ENCODE measurements at regions not wholly inside any gene's neighbourhood (a gene's known extent, or its start where the extent isn't known, plus 50 kb on each side); places are given as distances from the start of the nearest gene placed in this dataset.

GRCh38 chr6:143585241-143585640 lies 73.7 kb upstream of the FUCA2 start:
- Histone ChIP-seq H3F3A (ENCODE audit: insufficient read depth) (no peaks in the 10 kb centered on the region), H2AFZ (ENCODE audit: low read depth, low read length, severe bottlenecking) (no peak overlapping the region), H3K27me3 (ENCODE audit: low read length) (no peaks in the 10 kb centered on the region), H3K9me2 (replicated peaks; ENCODE audit: insufficient read depth, low read length) (no peaks in the 10 kb centered on the region), H3K4me2 (ENCODE audit: low read depth, low read length, poor library complexity, severe bottlenecking) (no peak overlapping the region), H3K27ac (ENCODE audit: low read depth, low read length) (no peak overlapping the region), H3K36me3 (ENCODE audit: low read length) (no peaks in the 10 kb centered on the region), H3K9ac (ENCODE audit: low read length) (no peak overlapping the region), H4K20me1 (ENCODE audit: low read depth, low read length) (no peaks in the 10 kb centered on the region), H3K4me3 (ENCODE audit: insufficient read depth, low read length, poor library complexity, severe bottlenecking) (no peak overlapping the region), H3K79me2 (ENCODE audit: insufficient read depth, low read length) (no peaks in the 10 kb centered on the region), H3K9me3 (ENCODE audit: insufficient read depth, low read length) (no peaks in the 10 kb centered on the region)
- no peak for TF ChIP-seq CTCF (IDR thresholded peaks at IDR 0.05; ENCODE audit: insufficient read depth, low read length, poor library complexity, severe bottlenecking)
- no peak for TF ChIP-seq EZH2phosphoT487 (conservative IDR thresholded peaks at IDR 0.05; ENCODE audit: low read length)

- no peaks in the 10 kb centered on the region for H3K79me2 ChIP-seq (ENCODE audit: insufficient read depth, low read length)
- no peak overlapping the region for H3K27ac ChIP-seq (ENCODE audit: low read depth, low read length)
- H3K36me3 ChIP-seq (ENCODE audit: low read length): no peaks in the 10 kb centered on the region
- no peaks in the 10 kb centered on the region for H4K20me1 ChIP-seq (ENCODE audit: low read depth, low read length)
- H3K9me2 ChIP-seq (replicated peaks; ENCODE audit: insufficient read depth, low read length): no peaks in the 10 kb centered on the region
- TF ChIP-seq EZH2phosphoT487 (conservative IDR thresholded peaks at IDR 0.05; ENCODE audit: low read length) (no peak), CTCF (IDR thresholded peaks at IDR 0.05; ENCODE audit: insufficient read depth, low read length, poor library complexity, severe bottlenecking) (no peak)
- H3F3A ChIP-seq (ENCODE audit: insufficient read depth): no peaks in the 10 kb centered on the region
- H3K4me3 ChIP-seq (ENCODE audit: insufficient read depth, low read length, poor library complexity, severe bottlenecking): no peak overlapping the region
- no peak overlapping the region for H3K4me2 ChIP-seq (ENCODE audit: low read depth, low read length, poor library complexity, severe bottlenecking)
- H2AFZ ChIP-seq (ENCODE audit: low read depth, low read length, severe bottlenecking): no peak overlapping the region
- H3K9me3 ChIP-seq (ENCODE audit: insufficient read depth, low read length): no peaks in the 10 kb centered on the region
- no peaks in the 10 kb centered on the region for H3K27me3 ChIP-seq (ENCODE audit: low read length)
- H3K9ac ChIP-seq (ENCODE audit: low read length): no peak overlapping the region
These were observed 72.2 kb upstream of the FUCA2 start for GRCh38 chr6:143583542-143584327.

GRCh38 chr6:143581835-143582480 lies 70.4 kb upstream of the FUCA2 start:
- Histone ChIP-seq H3K4me2 (ENCODE audit: low read depth, low read length, poor library complexity, severe bottlenecking) (no peak overlapping the region), H3K79me2 (ENCODE audit: insufficient read depth, low read length) (no peaks in the 10 kb centered on the region), H3K9me3 (ENCODE audit: insufficient read depth, low read length) (no peaks in the 10 kb centered on the region), H3K27ac (ENCODE audit: low read depth, low read length) (no peak overlapping the region), H3K9me2 (replicated peaks; ENCODE audit: insufficient read depth, low read length) (no peaks in the 10 kb centered on the region), H3K36me3 (ENCODE audit: low read length) (no peaks in the 10 kb centered on the region), H3K9ac (ENCODE audit: low read length) (no peak overlapping the region), H3K4me3 (ENCODE audit: insufficient read depth, low read length, poor library complexity, severe bottlenecking) (no peak overlapping the region), H4K20me1 (ENCODE audit: low read depth, low read length) (no peaks in the 10 kb centered on the region), H3F3A (ENCODE audit: insufficient read depth) (no peaks in the 10 kb centered on the region), H2AFZ (ENCODE audit: low read depth, low read length, severe bottlenecking) (no peak overlapping the region), H3K27me3 (ENCODE audit: low read length) (no peaks in the 10 kb centered on the region)
- TF ChIP-seq CTCF (IDR thresholded peaks at IDR 0.05; ENCODE audit: insufficient read depth, low read length, poor library complexity, severe bottlenecking) (no peak), EZH2phosphoT487 (conservative IDR thresholded peaks at IDR 0.05; ENCODE audit: low read length) (no peak)
